ENCODE measurements at regions not wholly inside any gene's neighbourhood (a gene's known extent, or its start where the extent isn't known, plus 50 kb on each side); places are given as distances from the start of the nearest gene placed in this dataset.

DNA sequence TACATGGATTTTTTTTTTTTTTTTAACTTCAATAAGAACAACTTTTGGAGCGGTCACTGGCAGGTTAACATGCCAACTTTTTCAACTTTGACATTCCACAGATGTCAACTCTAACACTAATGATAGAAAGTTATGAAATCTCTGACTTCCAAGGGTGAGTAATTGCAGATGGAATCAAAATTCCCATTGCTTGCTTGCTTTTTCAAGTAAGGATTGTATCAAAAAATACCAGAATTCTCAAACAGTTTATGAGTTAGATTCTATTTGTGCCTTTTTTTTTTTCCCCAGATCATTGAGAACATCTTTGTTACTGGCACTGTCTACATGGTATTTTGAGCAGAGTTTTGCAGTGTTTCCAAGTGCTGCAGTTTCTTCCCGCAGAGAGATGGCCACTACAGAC, 50.3 kb upstream of the OTUD4 start:
- no peak for DNase-seq

Data from NCI-H2171 (cell line).